NCI-H82 treated with DMSO at 0.1 percent for 48 hours (cell line): ENCODE measurements at regions not wholly inside any gene's neighbourhood (a gene's known extent, or its start where the extent isn't known, plus 50 kb on each side); places are given as distances from the start of the nearest gene placed in this dataset.
A peak's percentile ranks its signal among the peaks of the same experiment; 100 is the strongest.

Experiments used
- DNase-seq: peaks from one replicate; lab custom pipeline; 2025; ENCODE audit not compliant: unreplicated experiment; lab: John Stamatoyannopoulos, UW

GRCh38 chr3:28645149-28645548 lies 296.5 kb upstream of the AZI2 start:
- DNase-seq: no peak

- no peak for DNase-seq
These were observed 297.8 kb upstream of the AZI2 start for GRCh38 chr3:28646435-28646834.

GRCh38 chr3:28649266-28649665 lies 300.6 kb upstream of the AZI2 start:
- DNase-seq: no peak

GRCh38 chr3:28651159-28651558 lies 302.5 kb upstream of the AZI2 start:
- no peak for DNase-seq

GRCh38 chr3:28664123-28664522 lies 315.5 kb upstream of the AZI2 start:
- no peak for DNase-seq

GRCh38 chr3:28667646-28668621 lies 319.3 kb upstream of the AZI2 start:
- DNase-seq: peak; percentile 37

GRCh38 chr3:28669870-28670269 lies 321.2 kb upstream of the AZI2 start:
- no peak for DNase-seq

- no peak for DNase-seq
These were observed 323.8 kb upstream of the AZI2 start for GRCh38 chr3:28672406-28672805.

- no peak for DNase-seq
These were observed 324.8 kb upstream of the AZI2 start for GRCh38 chr3:28673446-28673845.

GRCh38 chr3:28674212-28674611 lies 325.6 kb upstream of the AZI2 start:
- DNase-seq: no peak

- DNase-seq: no peak
These were observed 329.0 kb upstream of the AZI2 start for GRCh38 chr3:28677581-28677980.

- DNase-seq: no peak
These were observed 329.5 kb upstream of the AZI2 start for GRCh38 chr3:28678086-28678485.

GRCh38 chr3:28680050-28680449 lies 331.4 kb upstream of the AZI2 start:
- no peak for DNase-seq

GRCh38 chr3:28682121-28682520 lies 333.5 kb upstream of the AZI2 start:
- no peak for DNase-seq

- no peak for DNase-seq
These were observed 341.6 kb upstream of the AZI2 start for GRCh38 chr3:28690176-28690575.

- no peak for DNase-seq
These were observed 350.1 kb upstream of the AZI2 start for GRCh38 chr3:28698706-28699105.

- DNase-seq: no peak
These were observed 350.7 kb upstream of the AZI2 start for GRCh38 chr3:28699283-28699682.

GRCh38 chr3:28700728-28701127 lies 352.1 kb upstream of the AZI2 start:
- DNase-seq: no peak

GRCh38 chr3:28703843-28704242 lies 355.2 kb upstream of the AZI2 start:
- DNase-seq: no peak

- no peak for DNase-seq
These were observed 362.7 kb upstream of the AZI2 start for GRCh38 chr3:28711293-28711692.

GRCh38 chr3:28716939-28717338 lies 368.3 kb upstream of the AZI2 start:
- DNase-seq: no peak

- no peak for DNase-seq
These were observed 369.6 kb upstream of the AZI2 start for GRCh38 chr3:28718074-28718849.
